ENCODE measurements at regions not wholly inside any gene's neighbourhood (a gene's known extent, or its start where the extent isn't known, plus 50 kb on each side); places are given as distances from the start of the nearest gene placed in this dataset.

DNA sequence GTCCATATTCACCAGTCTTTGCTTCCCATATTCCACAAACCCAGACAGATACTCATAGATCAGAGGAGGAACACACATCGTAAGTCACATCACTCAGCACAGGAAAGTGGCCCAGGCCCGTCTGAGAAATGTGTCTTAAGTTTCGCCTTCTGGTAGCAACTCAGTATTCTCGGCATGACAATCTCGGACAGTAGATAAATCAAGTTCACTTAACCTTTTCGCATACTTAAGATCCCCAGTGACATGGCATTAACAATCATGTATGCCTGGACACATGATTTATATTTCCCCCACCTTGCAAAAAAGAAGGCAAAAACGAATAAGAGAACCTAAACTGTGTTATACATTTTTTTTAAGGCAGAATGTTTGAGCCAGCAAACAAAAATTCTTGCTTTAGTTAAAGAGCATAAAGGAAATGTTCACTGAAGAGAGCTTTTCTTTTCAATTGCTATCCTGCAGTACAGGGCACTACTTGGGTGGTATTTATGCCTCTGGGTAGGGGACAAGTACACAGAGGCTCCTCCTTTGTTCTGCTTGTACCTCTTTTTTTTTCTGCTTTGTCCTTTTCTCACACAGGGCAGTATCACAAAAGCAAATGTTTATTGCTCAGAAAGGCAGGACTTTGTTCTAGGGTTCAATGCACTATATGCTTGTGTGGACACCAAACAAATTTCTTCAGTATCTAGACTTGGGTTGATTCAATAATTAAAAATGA lies 360.6 kb downstream of the TDRD3 start:
- no peak for DNase-seq

DNA sequence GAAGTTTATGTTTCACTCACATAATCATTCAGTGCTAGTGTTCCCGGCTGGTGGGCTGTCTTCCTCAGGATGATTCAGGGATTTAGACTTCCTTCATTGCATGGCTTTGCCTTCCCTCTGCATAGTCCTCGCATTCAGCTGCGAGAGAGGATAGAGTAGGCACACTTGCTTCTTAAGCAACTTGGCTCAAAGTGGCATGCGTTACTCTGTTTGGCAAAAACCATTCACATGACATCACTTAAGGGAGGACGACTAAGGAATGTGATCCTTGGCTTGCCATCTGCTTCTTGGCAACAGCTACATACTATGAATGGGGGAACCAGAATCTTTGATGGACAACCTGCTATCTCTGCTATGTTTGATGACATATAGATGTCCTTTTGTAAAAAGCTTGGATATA lies 359.3 kb downstream of the TDRD3 start:
- DNase-seq = no peak

DNA sequence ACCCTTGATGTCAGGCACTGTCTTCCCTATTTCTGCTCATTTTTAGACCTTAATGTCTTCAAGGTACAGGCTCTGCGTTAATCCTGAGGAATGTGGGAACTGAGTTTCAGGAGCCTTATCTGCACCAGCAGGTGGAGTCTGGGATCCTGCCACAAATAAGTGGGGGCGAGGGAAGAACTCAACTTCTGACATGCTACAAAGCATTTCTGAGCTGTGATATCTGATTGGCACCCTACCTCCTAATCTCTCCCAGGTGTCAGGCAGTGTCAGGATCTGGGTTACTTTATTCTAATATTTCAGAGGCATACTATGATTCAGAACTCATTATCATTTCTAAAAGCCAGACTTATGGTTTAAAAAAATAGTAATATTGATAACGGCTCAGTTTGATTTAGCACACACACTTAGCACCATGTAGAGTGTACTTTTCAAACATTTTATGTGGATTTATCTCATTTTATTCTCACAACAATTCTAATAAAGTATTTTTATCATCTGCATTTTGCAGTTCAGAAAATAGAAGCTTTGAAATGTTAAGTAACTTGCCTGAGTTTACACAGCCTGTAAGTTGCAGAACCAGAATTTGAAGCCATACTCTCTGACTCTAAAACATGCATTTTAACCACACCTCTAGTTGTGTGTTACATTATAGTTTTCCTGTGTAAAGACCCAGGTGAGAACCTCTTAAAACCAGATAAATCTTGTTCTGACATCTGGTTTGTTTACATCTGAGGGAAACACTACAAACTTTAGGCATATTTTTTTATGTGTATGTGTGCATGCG lies 358.6 kb downstream of the TDRD3 start:
- no peak for DNase-seq

DNA sequence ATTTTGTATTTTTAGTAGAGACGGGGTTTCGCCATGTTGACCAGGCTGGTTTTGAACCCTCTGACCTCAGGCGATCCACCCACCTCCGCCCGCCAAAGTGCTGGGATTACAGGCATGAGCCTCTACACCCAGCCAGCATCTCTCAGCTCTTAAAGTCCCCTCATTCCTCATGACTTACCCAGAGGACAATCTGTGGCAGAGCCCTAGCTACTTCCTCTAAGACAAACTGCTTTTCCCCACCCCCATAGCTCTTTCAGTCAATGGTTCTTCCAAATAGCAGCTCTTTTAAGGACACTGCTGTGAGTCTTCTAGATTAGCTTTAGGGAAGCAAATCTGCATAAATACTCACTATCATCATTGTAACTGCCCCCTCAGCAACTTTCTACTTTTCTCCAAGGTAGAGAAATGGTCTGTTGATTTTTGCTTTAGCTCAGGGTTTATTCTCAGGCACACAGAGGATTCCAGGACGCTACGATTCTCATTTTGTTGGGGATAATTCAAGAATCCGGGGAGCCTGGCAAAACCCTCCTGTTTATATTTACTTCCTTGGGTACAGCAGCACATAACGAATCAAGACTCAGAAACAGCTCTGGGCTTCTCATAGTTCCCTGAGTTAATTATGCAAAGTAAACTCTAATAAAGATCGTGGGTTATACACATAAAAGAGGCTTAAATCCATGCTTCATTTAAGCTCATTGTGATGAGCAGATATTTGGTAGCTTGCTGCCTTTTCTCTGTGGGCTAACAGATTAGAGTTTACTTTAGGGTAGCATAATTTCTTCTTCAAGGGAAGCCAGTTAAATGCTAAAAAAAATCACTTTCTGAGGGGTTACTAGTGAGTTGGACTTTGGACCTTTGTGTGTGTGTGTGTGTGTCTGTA lies 357.4 kb downstream of the TDRD3 start:
- no peak for DNase-seq

- no peak for DNase-seq
Observed at GRCh38 chr13:60753641-60754040, 356.6 kb downstream of the TDRD3 start.

GRCh38 chr13:60745343-60745742 lies 348.3 kb downstream of the TDRD3 start:
- no peak for DNase-seq

- DNase-seq = no peak
Observed at GRCh38 chr13:60733933-60734332, 336.9 kb downstream of the TDRD3 start.

DNA sequence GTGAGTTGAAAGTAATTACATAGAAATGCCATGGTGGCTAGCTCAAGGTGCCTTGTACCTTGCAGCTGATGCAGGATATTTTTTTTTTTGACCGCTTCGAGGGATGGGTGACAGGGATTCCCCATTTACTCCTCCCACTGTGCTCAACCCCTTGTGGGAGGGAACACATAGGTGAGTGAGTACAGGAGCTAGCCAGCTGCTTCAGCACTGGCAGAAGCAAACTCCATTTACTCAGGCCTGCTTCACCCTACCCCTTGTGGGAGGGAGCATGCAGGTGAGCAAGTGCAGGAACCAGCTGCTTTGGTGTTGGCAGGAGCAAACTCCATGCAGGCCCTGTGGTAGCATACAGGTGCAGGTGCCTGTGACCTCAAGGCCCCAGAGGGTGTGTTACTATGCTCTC lies 330.1 kb downstream of the TDRD3 start:
- no peak for DNase-seq

DNA sequence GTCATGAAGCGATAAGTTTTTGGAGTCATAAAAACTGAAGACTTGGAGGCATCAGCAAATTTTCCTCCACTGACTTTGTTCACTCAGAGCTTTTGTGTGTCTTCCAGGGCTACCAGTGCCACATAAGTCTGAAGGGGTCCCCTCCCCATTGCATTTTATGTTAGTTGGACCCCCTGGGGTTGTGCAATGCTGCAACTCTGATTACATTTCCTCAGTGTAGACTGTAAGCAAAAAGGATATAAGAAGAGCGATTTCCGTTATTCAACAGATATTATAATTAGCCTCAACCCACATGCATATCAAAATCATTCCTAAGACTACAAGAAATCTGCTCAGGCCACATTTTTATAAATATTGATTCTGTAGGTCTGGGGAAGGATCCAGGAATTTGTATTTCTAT lies 324.0 kb downstream of the TDRD3 start:
- DNase-seq = no peak

DNA sequence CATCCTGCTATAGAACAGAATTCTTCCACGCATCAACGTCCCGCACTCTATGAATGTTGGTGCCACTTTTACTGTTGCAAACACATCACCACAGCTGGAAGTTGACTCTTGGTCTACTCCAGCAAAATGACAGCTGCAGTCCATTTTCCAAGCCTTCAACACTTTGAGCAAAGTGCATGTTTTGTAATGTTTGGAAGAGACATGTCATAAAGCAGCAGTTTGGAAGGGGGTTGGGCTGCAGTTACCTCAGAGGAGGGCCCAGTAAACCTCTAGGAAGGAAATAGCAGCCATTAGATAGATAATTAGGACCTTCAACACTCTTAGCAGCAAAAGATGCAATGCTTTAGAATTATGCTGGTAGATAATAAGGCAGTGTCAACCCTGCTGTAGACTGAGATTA lies 323.6 kb downstream of the TDRD3 start:
- no peak for DNase-seq

DNA sequence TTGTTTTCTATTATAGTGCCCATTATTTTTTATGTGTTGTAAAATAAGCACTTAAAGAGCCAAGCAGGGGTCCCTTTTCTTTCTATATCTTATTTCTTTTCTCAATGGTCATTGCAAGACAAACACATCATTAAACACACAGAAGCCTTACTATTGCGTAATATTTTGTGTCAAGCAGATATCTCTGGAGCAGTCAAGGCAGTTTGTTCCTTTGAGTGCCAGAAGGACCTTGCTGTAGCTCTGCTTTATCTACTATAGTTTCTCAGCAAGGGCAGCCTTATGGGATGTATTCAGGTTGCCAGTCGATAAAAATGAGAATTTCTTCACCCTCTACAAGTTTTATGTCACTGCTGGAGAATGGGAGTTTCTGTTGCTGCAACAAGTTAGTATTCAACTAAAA lies 319.3 kb downstream of the TDRD3 start:
- DNase-seq = no peak

DNA sequence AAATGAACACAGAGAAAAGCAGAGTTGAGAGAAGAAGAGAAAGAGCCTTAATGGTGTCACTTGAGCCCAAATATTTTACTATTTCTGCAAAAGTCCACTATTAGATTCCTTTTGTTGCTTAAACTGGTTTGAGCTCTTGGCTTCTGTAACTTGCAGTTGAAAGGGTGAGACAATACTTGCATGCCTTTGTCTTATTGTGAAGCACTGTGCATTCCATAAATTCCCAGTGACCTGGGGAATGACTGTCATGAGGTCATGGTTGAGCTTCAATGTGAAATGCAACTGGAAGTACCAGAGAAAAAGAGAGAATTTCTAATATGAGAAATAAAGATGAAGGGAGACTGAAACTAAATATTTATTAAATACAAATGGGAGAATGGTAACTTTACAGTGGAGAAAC lies 310.9 kb downstream of the TDRD3 start:
- DNase-seq = no peak

DNA sequence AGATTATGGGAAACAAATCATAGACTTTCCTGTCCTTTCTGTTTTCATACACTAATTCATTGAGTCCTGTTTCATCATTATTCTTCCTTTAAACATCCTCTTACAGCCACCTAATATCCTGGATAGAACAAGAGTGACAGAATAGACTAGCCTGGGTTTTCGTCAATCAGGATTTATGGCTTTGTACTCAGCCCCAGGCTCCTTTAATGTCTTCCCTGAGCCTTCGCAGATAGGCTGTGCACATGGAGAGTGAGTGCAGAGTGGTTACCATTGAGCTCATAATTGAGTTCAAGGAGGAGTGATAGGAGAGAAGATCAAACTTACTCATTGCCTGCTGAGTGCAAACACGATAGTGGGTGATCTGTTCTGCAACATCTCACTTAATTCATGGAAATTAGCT lies 304.9 kb downstream of the TDRD3 start:
- no peak for DNase-seq

GRCh38 chr13:60700994-60701393 lies 304.0 kb downstream of the TDRD3 start:
- no peak for DNase-seq

GRCh38 chr13:60699636-60700035 lies 302.6 kb downstream of the TDRD3 start:
- no peak for DNase-seq

DNA sequence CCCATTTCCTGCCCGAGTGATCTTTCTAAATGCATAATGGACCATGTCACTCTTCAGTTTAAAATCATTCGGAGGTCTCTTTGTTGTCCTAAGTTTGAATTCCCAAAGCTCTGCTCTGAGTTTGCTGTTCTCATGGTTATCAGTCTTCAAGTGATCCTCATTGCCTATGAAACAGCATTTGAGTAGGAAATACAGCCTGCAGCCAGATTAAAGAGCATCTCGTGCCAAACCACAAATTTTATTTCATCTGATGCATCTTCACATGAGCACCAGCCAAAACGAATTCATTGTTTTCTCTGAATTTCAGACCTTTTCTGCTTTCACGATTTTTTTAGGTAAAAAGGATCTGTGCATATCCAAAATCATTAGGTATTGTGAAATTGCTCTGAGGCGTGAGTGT lies 299.6 kb downstream of the TDRD3 start:
- DNase-seq = no peak

- DNase-seq = peak; percentile 6
Observed at GRCh38 chr13:60691268-60691667, 294.2 kb downstream of the TDRD3 start.

GRCh38 chr13:60690604-60691003 lies 293.6 kb downstream of the TDRD3 start:
- no peak for DNase-seq

GRCh38 chr13:60689571-60689970 lies 292.6 kb downstream of the TDRD3 start:
- peak; percentile 16 for DNase-seq

DNA sequence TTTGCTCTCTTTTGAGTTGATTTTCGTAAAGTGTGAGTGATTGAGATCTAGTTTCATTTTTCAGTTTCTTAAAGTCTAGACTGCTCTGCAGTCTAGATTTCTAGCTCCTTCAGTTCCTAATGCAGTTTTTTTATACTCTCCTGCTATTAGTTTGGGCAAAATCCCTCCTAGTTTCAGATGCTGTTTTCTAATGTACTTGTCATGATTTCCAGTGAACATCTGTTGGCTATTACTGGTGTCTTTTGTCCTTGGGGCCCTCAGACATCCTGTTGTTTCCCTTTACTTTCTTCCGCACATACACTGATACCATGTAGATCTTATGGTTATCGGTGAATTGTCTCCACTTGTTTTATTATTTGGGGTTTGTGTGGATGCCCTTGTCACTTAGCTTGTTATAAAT lies 292.1 kb downstream of the TDRD3 start:
- no peak for DNase-seq

GRCh38 chr13:60679928-60680694 lies 283.1 kb downstream of the TDRD3 start:
- DNase-seq = no peak

DNA sequence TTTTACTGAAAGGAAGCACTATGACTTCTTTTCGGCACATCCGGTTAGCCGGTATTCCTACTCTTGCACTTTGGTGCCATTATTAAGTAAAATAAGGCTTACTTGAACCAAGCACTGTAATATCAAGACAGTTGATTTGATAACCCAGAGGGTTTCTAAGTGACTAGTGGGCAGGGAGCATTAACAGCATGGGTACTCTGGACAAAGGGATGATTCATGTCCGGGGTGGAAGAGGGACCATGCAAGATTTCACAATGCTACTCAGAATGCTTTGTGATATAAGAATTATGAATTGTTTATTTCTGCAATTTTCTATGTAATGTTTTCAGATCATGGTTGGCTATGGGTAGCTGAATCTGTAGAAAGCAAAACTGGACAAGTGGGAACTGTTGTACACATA lies 282.1 kb downstream of the TDRD3 start:
- DNase-seq = no peak

DNA sequence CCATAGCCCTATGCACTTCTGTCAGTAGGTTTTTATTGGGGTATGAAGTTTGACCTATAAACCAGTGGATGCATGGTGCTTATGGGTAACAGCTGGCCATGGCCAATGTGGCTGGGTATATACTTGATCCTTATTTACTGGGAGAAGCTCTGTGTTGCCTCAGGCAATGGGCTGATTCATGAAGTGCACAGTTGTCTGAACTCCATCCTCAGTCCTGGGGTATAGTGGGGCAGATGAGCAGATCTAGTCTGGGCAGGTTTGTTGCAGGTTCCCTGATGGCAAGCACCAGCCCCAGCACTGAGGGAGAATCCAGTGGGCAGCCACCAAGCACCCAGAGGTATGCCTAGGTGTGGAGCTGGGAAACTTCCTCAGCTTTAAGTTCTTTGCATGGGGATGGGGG lies 274.4 kb downstream of the TDRD3 start:
- no peak for DNase-seq

All from activated CD4-positive, alpha-beta T cell treated with anti-CD3 and anti-CD28 coated beads, Interleukin-2, amount 50 U/mL, for 16 hours (primary cell).